ENCODE measurements at regions not wholly inside any gene's neighbourhood (a gene's known extent, or its start where the extent isn't known, plus 50 kb on each side); places are given as distances from the start of the nearest gene placed in this dataset.

GRCh38 chr9:85264695-85265094, 477.1 kb downstream of the AGTPBP1 start:
- no peak for TF ChIP-seq CTCF (IDR thresholded peaks at IDR 0.05)
- TF ChIP-seq POLR2AphosphoS5 (IDR thresholded peaks at IDR 0.05), result no peak
